CD4-positive, CD25-positive, alpha-beta regulatory T cell (primary cell): ENCODE measurements at regions not wholly inside any gene's neighbourhood (a gene's known extent, or its start where the extent isn't known, plus 50 kb on each side); places are given as distances from the start of the nearest gene placed in this dataset.

ENCODE experiments used
- ATAC-seq, 2 donors: fragments of 150-1000 bp; cut with Tn5 transposase; one replicate each; pipeline ENCODE4 v1.10.0; 2021; ENCODE audit warnings: low read depth in 2 of 2, moderate number of reproducible peaks in 2 of 2, moderate library complexity in 1 of 2
- DNase-seq, 3 donors: peaks; one replicate each; pipeline versions ENCODE4 v3.0.0 to v3.0.0-alpha.2; 2012 to 2022; ENCODE audit warnings: mixed read lengths in 1 of 3
- H3K27ac ChIP-seq: one replicate; pipeline ENCODE4 v1.7.0; 2013; ENCODE audit warnings: mild to moderate bottlenecking, low read length; ENCODE audit not compliant: insufficient read depth, poor library complexity, severe bottlenecking
- H3K27me3 ChIP-seq: one replicate; pipeline ENCODE4 v1.7.0; 2013; ENCODE audit warnings: low read length; ENCODE audit not compliant: control insufficient read depth, insufficient read depth
- H3K36me3 ChIP-seq: one replicate; pipeline ENCODE4 v1.7.0; 2013; ENCODE audit warnings: mild to moderate bottlenecking, low read length, moderate library complexity; ENCODE audit not compliant: control insufficient read depth, insufficient read depth
- H3K4me1 ChIP-seq: 2 replicates; pipeline ENCODE4 v1.7.0; 2013; ENCODE audit warnings: mild to moderate bottlenecking, low read length; ENCODE audit not compliant: insufficient read depth, control insufficient read depth, poor library complexity, severe bottlenecking
- H3K4me3 ChIP-seq: one replicate; pipeline ENCODE4 v1.7.0; 2013; ENCODE audit warnings: low read depth, mild to moderate bottlenecking, low read length, moderate library complexity
- H3K9me3 ChIP-seq, 2 experiments: 1 replicate in 1 of 2; 2 replicates in 1 of 2; pipeline ENCODE4 v1.7.0; 2013; ENCODE audit warnings: low read length in 2 of 2, mild to moderate bottlenecking in 1 of 2, moderate library complexity in 1 of 2; ENCODE audit not compliant: control insufficient read depth in 2 of 2
- H3K27ac Mint-ChIP-seq, 3 donors: one replicate each; pipeline ENCODE4 v1.8.0; 2020 to 2022; ENCODE audit warnings: mild to moderate bottlenecking in 3 of 3, mixed read lengths in 3 of 3, moderate library complexity in 2 of 3
- H3K27me3 Mint-ChIP-seq: one replicate; pipeline ENCODE4 v1.8.0; 2022; ENCODE audit warnings: mild to moderate bottlenecking, mixed read lengths
- H3K36me3 Mint-ChIP-seq: one replicate; pipeline ENCODE4 v1.8.0; 2020; ENCODE audit warnings: mixed read lengths
- H3K4me1 Mint-ChIP-seq, 4 donors: one replicate each; pipeline ENCODE4 v1.8.0; 2020 to 2022; ENCODE audit warnings: mixed read lengths in 4 of 4, mild to moderate bottlenecking in 1 of 4
- H3K4me3 Mint-ChIP-seq, 4 donors: one replicate each; pipeline ENCODE4 v1.8.0; 2020 to 2022; ENCODE audit warnings: mild to moderate bottlenecking in 4 of 4, mixed read lengths in 4 of 4, moderate library complexity in 3 of 4
- H3K9me3 Mint-ChIP-seq, 7 donors: one replicate each; pipeline ENCODE4 v1.8.0; 2020 to 2022; ENCODE audit warnings: mixed read lengths in 7 of 7, mild to moderate bottlenecking in 3 of 7, moderate library complexity in 2 of 7

DNA sequence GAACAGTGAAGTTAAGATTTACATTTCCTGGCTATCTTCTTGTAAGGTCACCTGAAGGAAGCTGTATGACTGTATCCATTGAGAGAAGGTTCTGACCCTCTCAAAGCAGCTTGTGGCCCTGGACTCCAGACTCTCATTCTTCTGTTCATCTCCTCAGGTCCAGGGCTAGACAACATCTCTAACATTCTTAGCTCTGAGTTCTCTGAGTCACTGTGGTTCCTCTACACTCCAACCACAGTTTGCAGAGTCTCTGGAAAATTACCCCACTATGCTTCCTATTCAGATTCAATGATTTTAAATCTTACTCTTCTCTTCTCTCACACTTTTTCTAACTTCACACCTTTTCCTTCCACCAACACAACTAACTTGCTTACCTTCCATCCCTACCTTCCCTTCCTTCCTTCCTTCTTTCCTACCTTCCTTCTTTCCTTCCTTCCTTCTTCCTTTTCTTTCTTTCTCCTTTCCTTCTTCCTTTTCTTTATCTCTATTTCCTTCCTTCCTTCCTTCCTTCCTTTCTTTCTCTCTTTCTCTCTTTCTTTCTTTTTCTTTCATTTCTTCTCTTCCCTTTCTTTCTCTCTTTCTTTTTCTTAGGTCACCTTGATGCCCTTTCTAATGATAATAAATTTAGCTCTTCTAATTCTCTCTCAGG lies 824.3 kb upstream of the ZEB2 start:
- H3K27ac Mint-ChIP-seq: no peak overlapping the region
- H3K27me3 ChIP-seq: no peaks in the 10 kb centered on the region
- H3K27ac ChIP-seq: no peak overlapping the region
- no peaks in the 10 kb centered on the region for H3K27me3 Mint-ChIP-seq
- no peak for ATAC-seq
- no peak overlapping the region for H3K4me3 ChIP-seq
- H3K4me1 ChIP-seq: no peaks in the 10 kb centered on the region
- H3K36me3 Mint-ChIP-seq: no peaks in the 10 kb centered on the region
- no peak for DNase-seq
- no peaks in the 10 kb centered on the region for H3K9me3 ChIP-seq
- H3K4me3 Mint-ChIP-seq: no peak overlapping the region
- no peaks in the 10 kb centered on the region for H3K36me3 ChIP-seq
- H3K4me1 Mint-ChIP-seq: no peaks in the 10 kb centered on the region
- H3K9me3 Mint-ChIP-seq: peaks cover 0 to 13% (median 4%) of the 10 kb centered on the region in 7 donors

DNA sequence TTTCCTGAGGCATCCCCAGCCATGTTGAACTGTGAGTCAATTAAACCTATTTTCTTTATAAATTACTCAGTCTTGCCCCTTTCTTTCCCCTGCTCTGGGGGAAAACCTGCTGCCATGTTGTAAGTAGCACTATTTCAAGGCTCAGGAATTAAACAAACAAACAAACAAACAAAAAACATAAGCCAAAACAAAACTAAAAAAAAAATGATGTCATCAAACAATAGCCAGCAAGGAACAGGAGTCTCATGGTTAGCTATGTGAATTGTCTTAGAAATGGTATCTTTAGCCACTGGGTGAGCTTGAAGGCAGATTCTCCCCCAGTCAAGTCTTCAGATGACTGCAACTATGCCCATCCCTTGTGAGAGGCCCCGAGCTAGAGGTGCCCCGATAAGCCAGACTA lies 823.4 kb upstream of the ZEB2 start:
- Mint-ChIP-seq H3K36me3 (no peaks in the 10 kb centered on the region), H3K4me3 (no peak overlapping the region), H3K27me3 (no peaks in the 10 kb centered on the region), H3K4me1 (no peaks in the 10 kb centered on the region), H3K27ac (no peak overlapping the region), H3K9me3 (peaks cover 0 to 13% (median 4%) of the 10 kb centered on the region in 7 donors)
- Histone ChIP-seq H3K27ac (no peak overlapping the region), H3K36me3 (no peaks in the 10 kb centered on the region), H3K4me3 (no peak overlapping the region), H3K4me1 (no peaks in the 10 kb centered on the region), H3K9me3 (no peaks in the 10 kb centered on the region), H3K27me3 (no peaks in the 10 kb centered on the region)
- no peak for DNase-seq
- no peak for ATAC-seq

DNA sequence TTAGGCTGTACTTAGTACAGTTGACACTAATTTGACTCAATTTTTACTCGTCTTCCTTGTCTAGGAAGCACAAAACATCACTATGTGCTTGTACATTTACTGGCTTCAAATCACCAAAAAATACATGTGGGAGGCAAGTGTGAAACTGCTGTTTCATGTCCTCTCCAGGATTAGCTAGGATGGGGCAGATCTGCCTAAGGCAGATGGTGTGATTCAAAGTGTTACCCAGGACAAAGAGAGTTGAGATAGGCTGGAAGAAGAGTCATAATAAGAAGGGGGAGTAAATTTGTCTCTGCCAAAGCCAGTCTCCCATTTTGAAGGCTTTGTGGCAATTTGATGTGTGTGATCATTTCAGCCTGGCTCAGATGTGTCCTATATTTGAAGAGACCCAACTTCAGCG lies 821.6 kb upstream of the ZEB2 start:
- no peaks in the 10 kb centered on the region for H3K4me1 ChIP-seq
- DNase-seq (no peak), ATAC-seq (no peak)
- H3K27ac ChIP-seq: no peak overlapping the region
- H3K9me3 ChIP-seq: no peaks in the 10 kb centered on the region
- H3K27me3 ChIP-seq: no peaks in the 10 kb centered on the region
- H3K9me3 Mint-ChIP-seq: peaks cover 0 to 13% (median 4%) of the 10 kb centered on the region in 7 donors
- H3K27me3 Mint-ChIP-seq: no peaks in the 10 kb centered on the region
- no peaks in the 10 kb centered on the region for H3K4me1 Mint-ChIP-seq
- no peaks in the 10 kb centered on the region for H3K36me3 Mint-ChIP-seq
- no peak overlapping the region for H3K4me3 Mint-ChIP-seq
- H3K36me3 ChIP-seq: no peaks in the 10 kb centered on the region
- H3K27ac Mint-ChIP-seq: no peak overlapping the region
- H3K4me3 ChIP-seq: no peak overlapping the region

DNA sequence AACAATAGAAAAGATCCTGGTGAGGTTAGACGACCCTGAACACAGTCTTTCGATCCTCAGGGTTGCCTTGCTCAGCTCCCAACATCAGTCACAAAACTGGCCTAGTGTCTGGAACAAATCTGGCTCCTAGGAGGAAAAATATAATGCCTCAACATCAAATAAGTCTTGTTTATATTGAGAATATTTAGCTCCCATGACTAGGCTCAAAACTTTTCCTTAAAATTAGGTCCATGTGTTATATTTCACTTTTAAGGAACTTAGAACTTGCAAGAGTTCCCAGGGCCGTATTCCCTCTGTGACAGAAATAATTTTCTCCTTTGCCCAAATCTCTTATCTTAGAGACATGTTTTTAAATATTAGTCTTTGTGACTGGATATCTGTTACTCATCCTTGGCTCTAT lies 819.7 kb upstream of the ZEB2 start:
- Histone ChIP-seq H3K9me3 (no peaks in the 10 kb centered on the region), H3K4me3 (no peak overlapping the region), H3K4me1 (no peaks in the 10 kb centered on the region), H3K27me3 (no peaks in the 10 kb centered on the region), H3K36me3 (no peaks in the 10 kb centered on the region), H3K27ac (no peak overlapping the region)
- H3K4me1 Mint-ChIP-seq: no peaks in the 10 kb centered on the region
- peaks cover 1 to 12% (median 4%) of the 10 kb centered on the region in 7 donors for H3K9me3 Mint-ChIP-seq
- no peak for DNase-seq
- H3K36me3 Mint-ChIP-seq: no peaks in the 10 kb centered on the region
- no peaks in the 10 kb centered on the region for H3K27me3 Mint-ChIP-seq
- H3K27ac Mint-ChIP-seq: no peak overlapping the region
- no peak overlapping the region for H3K4me3 Mint-ChIP-seq
- ATAC-seq: no peak

DNA sequence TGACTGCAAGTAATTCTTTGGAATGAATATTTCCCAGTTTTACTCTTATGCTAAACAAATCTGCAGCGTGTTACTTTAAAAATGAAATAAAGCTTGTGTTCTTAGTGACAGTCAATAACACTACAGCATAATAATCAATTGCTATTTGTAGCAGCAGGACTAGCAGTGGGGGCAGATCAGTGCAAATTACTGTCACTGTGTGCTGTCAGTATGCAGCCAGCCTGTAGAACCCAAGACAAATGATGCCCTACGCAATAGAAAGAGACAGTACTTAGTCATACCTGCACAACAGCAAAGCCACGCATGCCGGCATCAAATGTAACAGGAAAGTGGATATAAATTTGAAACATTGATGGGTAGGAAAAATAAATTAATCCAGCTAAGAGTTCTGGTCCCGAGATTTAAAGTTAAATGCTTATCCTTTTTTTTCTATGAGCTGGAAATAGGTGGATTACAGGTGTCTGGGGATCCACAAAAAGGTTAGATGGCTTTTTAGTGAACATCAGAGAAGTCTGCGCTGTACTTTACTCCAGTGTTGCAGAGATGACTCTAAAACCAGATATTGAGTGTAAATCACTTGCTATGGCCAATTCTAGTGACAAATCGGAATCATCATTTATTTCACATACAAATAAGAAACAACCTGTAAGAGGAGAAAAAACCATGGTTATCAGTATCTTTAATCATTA lies 812.4 kb upstream of the ZEB2 start:
- no peak overlapping the region for H3K4me3 ChIP-seq
- no peak overlapping the region for H3K27ac Mint-ChIP-seq
- H3K27ac ChIP-seq: no peak overlapping the region
- no peaks in the 10 kb centered on the region for H3K36me3 Mint-ChIP-seq
- no peaks in the 10 kb centered on the region for H3K4me1 ChIP-seq
- ATAC-seq: no peak
- H3K36me3 ChIP-seq: no peaks in the 10 kb centered on the region
- no peaks in the 10 kb centered on the region for H3K4me1 Mint-ChIP-seq
- peaks cover 0 to 4% (median 2%) of the 10 kb centered on the region in 7 donors for H3K9me3 Mint-ChIP-seq
- H3K4me3 Mint-ChIP-seq: no peak overlapping the region
- no peaks in the 10 kb centered on the region for H3K27me3 ChIP-seq
- no peaks in the 10 kb centered on the region for H3K27me3 Mint-ChIP-seq
- DNase-seq: no peak
- no peaks in the 10 kb centered on the region for H3K9me3 ChIP-seq

DNA sequence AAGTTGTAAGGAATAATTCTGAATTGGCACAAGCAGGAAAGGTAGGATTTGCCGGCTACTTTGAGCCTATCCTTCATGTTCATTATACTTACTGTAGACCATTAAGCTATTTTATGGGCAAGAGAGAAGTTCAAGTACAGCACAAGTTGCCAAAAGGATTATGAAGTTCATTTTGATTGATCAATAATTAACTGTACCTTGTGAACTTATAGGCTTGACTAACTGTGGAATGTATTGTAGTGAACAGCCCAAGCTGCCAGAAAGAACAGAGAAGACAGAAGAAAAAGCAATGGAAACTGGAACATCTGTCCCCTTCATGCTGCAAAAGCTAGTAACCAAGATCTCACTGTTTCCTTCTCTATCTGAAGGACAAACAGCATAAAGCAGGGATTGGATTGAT lies 810.1 kb upstream of the ZEB2 start:
- DNase-seq (no peak), ATAC-seq (no peak)
- H3K9me3 Mint-ChIP-seq: peaks cover 0 to 4% (median 2%) of the 10 kb centered on the region in 7 donors
- no peak overlapping the region for H3K27ac Mint-ChIP-seq
- Histone ChIP-seq H3K9me3 (no peaks in the 10 kb centered on the region), H3K27ac (no peak overlapping the region), H3K4me1 (no peaks in the 10 kb centered on the region), H3K36me3 (no peaks in the 10 kb centered on the region), H3K27me3 (no peaks in the 10 kb centered on the region), H3K4me3 (no peak overlapping the region)
- no peak overlapping the region for H3K4me3 Mint-ChIP-seq
- no peaks in the 10 kb centered on the region for H3K4me1 Mint-ChIP-seq
- H3K36me3 Mint-ChIP-seq: no peaks in the 10 kb centered on the region
- no peaks in the 10 kb centered on the region for H3K27me3 Mint-ChIP-seq

DNA sequence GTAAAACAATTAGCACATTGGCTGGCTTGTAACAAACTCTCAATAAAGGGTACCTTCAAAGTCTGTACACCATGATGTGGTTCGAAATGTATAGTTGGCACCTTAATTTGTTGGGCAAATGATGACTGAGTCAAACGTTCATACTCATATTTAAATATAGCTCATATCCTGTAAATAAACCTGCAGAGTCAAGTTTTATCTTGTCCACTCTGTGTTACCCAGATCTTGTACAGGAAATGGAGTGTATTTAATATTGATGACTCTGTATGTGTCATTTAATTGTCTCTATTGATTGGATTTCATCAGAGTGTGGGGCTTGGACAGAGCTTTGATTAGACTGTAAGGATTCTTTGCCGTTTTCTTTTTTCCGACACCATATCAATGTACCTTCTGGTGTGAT lies 805.6 kb upstream of the ZEB2 start:
- Mint-ChIP-seq H3K27ac (no peak overlapping the region), H3K4me1 (no peaks in the 10 kb centered on the region), H3K4me3 (no peak overlapping the region), H3K36me3 (no peaks in the 10 kb centered on the region), H3K27me3 (no peaks in the 10 kb centered on the region), H3K9me3 (peaks cover 0 to 8% (median 4%) of the 10 kb centered on the region in 7 donors)
- Histone ChIP-seq H3K4me3 (no peak overlapping the region), H3K36me3 (no peaks in the 10 kb centered on the region), H3K27ac (no peak overlapping the region), H3K27me3 (no peaks in the 10 kb centered on the region), H3K4me1 (peaks cover 2% of the 10 kb centered on the region), H3K9me3 (no peaks in the 10 kb centered on the region)
- DNase-seq (no peak), ATAC-seq (no peak)

DNA sequence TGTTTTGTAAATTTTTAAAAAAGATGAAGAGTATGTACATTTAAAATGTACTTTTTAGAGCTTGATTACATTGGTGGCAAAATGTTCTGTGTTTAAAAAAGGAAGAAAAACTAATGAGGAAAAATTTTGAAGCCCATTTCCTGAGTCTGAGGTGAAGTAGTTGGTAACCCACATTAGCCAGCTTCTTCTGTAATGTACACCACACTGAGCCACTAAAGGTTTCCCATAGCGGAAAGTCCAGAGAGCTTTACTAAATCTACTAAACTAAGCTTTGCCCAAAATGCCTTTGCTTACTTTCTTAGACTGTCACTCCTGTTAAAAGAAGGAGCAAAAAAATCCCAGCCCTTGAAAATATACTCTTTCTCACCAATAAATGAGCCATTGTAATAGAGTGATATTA lies 804.8 kb upstream of the ZEB2 start:
- Histone ChIP-seq H3K9me3 (no peaks in the 10 kb centered on the region), H3K4me3 (no peak overlapping the region), H3K4me1 (peaks cover 2% of the 10 kb centered on the region), H3K27ac (no peak overlapping the region), H3K36me3 (no peaks in the 10 kb centered on the region), H3K27me3 (no peaks in the 10 kb centered on the region)
- ATAC-seq: no peak
- H3K4me3 Mint-ChIP-seq: no peak overlapping the region
- no peak for DNase-seq
- no peaks in the 10 kb centered on the region for H3K27me3 Mint-ChIP-seq
- H3K27ac Mint-ChIP-seq: no peak overlapping the region
- no peaks in the 10 kb centered on the region for H3K4me1 Mint-ChIP-seq
- H3K36me3 Mint-ChIP-seq: no peaks in the 10 kb centered on the region
- peaks cover 0 to 8% (median 4%) of the 10 kb centered on the region in 7 donors for H3K9me3 Mint-ChIP-seq
